ENCODE measurements at regions not wholly inside any gene's neighbourhood (a gene's known extent, or its start where the extent isn't known, plus 50 kb on each side); places are given as distances from the start of the nearest gene placed in this dataset.
"Not testable (repeated sequence)": the region's sequence is repeated elsewhere in the genome, so short reads cannot be mapped to it uniquely, and the experiment has no call there.

GRCh38 chr10:30728127-30728526, 98.6 kb upstream of the LYZL2 start:
- ChIA-PET POLR2A (no interaction called here), CTCF (no interaction called here)

GRCh38 chr10:30727524-30727923, 98.0 kb upstream of the LYZL2 start:
- H3K9me3 ChIP-seq (ENCODE audit: control insufficient read depth, insufficient read depth, low read length), result peaks cover 4% of the 10 kb centered on the region
- ChIA-PET POLR2A (no interaction called here), CTCF (no interaction called here)
- no peak for TF ChIP-seq CTCF (IDR thresholded peaks at IDR 0.05; ENCODE audit: low read depth, low read length)
- H3K4me3 ChIP-seq (ENCODE audit: low read depth, low read length), result no peak overlapping the region
- no peak overlapping the region for H3K27ac ChIP-seq (ENCODE audit: low read depth, low read length)
- no peak for DNase-seq (ENCODE audit: low read depth, low spot score)
- H3K27me3 ChIP-seq (ENCODE audit: control insufficient read depth, insufficient read depth, low read length), result no peaks in the 10 kb centered on the region

More at GRCh38 chr10:30728127-30728526, 98.6 kb upstream of the LYZL2 start:
- TF ChIP-seq CTCF (IDR thresholded peaks at IDR 0.05; ENCODE audit: low read depth, low read length), result no peak
- Histone ChIP-seq H3K9me3 (ENCODE audit: control insufficient read depth, insufficient read depth, low read length) (peaks cover 4% of the 10 kb centered on the region), H3K4me3 (ENCODE audit: low read depth, low read length) (no peak overlapping the region), H3K27ac (ENCODE audit: low read depth, low read length) (no peak overlapping the region), H3K27me3 (ENCODE audit: control insufficient read depth, insufficient read depth, low read length) (no peaks in the 10 kb centered on the region)
- no peak for DNase-seq (ENCODE audit: low read depth, low spot score)

DNA sequence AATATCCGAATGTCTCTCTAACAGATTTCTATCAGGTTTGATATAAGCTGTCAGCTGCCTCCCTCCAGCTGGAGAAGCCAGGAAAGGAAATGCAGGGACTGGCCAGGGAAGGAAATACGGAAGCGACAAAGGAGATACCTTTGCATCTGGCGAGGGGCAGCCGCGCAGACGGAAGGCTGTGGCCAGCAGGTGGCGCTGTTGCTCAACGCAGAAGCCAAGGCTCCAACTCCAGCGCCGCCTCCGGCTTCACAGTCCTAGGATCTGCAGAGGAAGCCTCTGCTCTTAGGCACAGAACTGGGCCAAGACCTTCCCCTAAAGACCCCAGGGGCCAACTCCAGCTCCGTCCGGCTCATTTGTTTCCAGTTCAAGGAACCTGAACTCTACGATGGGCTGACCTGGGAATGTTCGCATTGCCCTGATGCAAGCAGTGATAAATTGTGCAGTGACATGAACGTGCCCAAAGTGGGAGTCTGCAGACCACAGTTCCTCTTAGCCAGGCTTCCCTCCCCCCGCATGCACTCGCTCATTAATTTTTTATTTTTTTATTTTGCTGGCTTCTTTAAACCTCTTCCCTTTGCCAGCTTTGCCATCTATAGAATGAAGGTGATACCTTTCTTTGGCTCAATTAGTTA, 97.3 kb upstream of the LYZL2 start:
- TF ChIP-seq CTCF (IDR thresholded peaks at IDR 0.05; ENCODE audit: low read depth, low read length), result peak; percentile 68
- H3K9me3 ChIP-seq (ENCODE audit: control insufficient read depth, insufficient read depth, low read length); H3K27me3 ChIP-seq (ENCODE audit: control insufficient read depth, insufficient read depth, low read length); H3K4me3 ChIP-seq (ENCODE audit: low read depth, low read length); POLR2A ChIA-PET; H3K27ac ChIP-seq (ENCODE audit: low read depth, low read length): not testable (repeated sequence)
- peak; percentile 47 for DNase-seq (ENCODE audit: low read depth, low spot score)
- CTCF ChIA-PET, result interaction anchor here (0.7 to 1.1 kb wide), 2 partner anchors 18 to 306 kb away, joined by 3 to 4 read pairs; no protein-coding TSS in a partner anchor

GRCh38 chr10:30725661-30726060, 96.1 kb upstream of the LYZL2 start:
- ChIA-PET POLR2A (no interaction called here), CTCF (no interaction called here)
- no peak for DNase-seq (ENCODE audit: low read depth, low spot score)
- Histone ChIP-seq H3K27ac (ENCODE audit: low read depth, low read length) (no peak overlapping the region), H3K9me3 (ENCODE audit: control insufficient read depth, insufficient read depth, low read length) (peaks cover under 1% of the 10 kb centered on the region; the same call in 1 of the 2 replicates), H3K27me3 (ENCODE audit: control insufficient read depth, insufficient read depth, low read length) (no peaks in the 10 kb centered on the region), H3K4me3 (ENCODE audit: low read depth, low read length) (no peak overlapping the region)
- TF ChIP-seq CTCF (IDR thresholded peaks at IDR 0.05; ENCODE audit: low read depth, low read length), result no peak

- CTCF ChIA-PET, result no interaction called here
- no peak overlapping the region for H3K4me3 ChIP-seq (ENCODE audit: low read depth, low read length)
- no peak for TF ChIP-seq CTCF (IDR thresholded peaks at IDR 0.05; ENCODE audit: low read depth, low read length)
- H3K27me3 ChIP-seq (ENCODE audit: control insufficient read depth, insufficient read depth, low read length), result no peaks in the 10 kb centered on the region
- no peak for DNase-seq (ENCODE audit: low read depth, low spot score)
- no peak overlapping the region for H3K27ac ChIP-seq (ENCODE audit: low read depth, low read length)
- POLR2A ChIA-PET, result no interaction called here
- H3K9me3 ChIP-seq (ENCODE audit: control insufficient read depth, insufficient read depth, low read length), result no peaks in the 10 kb centered on the region
Measured at GRCh38 chr10:30724296-30724695, 94.7 kb upstream of the LYZL2 start.

Measured in AG04450 (cell line).